ENCODE measurements at regions not wholly inside any gene's neighbourhood (a gene's known extent, or its start where the extent isn't known, plus 50 kb on each side); places are given as distances from the start of the nearest gene placed in this dataset.

DNA sequence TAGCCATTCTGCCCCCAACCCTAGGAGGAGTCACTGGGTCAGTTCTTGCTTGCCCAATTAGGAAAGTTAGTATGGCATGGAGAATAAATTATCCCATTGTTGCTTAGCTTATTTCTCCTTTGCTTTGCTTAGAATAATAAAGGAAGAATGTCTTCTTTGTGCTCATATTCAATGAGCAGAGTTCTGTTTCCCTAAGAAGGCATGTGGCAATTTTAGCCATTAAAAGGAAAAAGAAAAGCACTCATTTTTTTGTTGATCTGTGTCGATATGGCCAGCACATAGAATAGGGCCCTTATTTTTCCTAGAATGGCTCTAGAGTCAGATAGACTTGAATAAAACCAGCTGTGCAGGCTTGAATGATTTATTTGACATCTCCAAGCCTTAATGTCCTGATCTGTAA, 166.4 kb upstream of the PPARGC1A start:
- TF ChIP-seq, protein P1, sequence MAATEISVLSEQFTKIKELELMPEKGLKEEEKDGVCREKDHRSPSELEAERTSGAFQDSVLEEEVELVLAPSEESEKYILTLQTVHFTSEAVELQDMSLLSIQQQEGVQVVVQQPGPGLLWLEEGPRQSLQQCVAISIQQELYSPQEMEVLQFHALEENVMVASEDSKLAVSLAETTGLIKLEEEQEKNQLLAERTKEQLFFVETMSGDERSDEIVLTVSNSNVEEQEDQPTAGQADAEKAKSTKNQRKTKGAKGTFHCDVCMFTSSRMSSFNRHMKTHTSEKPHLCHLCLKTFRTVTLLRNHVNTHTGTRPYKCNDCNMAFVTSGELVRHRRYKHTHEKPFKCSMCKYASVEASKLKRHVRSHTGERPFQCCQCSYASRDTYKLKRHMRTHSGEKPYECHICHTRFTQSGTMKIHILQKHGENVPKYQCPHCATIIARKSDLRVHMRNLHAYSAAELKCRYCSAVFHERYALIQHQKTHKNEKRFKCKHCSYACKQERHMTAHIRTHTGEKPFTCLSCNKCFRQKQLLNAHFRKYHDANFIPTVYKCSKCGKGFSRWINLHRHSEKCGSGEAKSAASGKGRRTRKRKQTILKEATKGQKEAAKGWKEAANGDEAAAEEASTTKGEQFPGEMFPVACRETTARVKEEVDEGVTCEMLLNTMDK (IDR thresholded peaks at IDR 0.05; ENCODE audit: borderline replicate concordance, insufficient read depth, low read depth, low read length, poor library complexity, severe bottlenecking), result no peak
- TF ChIP-seq, protein P2, sequence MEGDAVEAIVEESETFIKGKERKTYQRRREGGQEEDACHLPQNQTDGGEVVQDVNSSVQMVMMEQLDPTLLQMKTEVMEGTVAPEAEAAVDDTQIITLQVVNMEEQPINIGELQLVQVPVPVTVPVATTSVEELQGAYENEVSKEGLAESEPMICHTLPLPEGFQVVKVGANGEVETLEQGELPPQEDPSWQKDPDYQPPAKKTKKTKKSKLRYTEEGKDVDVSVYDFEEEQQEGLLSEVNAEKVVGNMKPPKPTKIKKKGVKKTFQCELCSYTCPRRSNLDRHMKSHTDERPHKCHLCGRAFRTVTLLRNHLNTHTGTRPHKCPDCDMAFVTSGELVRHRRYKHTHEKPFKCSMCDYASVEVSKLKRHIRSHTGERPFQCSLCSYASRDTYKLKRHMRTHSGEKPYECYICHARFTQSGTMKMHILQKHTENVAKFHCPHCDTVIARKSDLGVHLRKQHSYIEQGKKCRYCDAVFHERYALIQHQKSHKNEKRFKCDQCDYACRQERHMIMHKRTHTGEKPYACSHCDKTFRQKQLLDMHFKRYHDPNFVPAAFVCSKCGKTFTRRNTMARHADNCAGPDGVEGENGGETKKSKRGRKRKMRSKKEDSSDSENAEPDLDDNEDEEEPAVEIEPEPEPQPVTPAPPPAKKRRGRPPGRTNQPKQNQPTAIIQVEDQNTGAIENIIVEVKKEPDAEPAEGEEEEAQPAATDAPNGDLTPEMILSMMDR (IDR thresholded peaks at IDR 0.05 in 2 of 3, conservative IDR thresholded peaks at IDR 0.05 in 1 of 3; ENCODE audit: insufficient read depth in 2 of 3, low read depth in 1 of 3, low read length in 3 of 3), result no peak
- TF ChIP-seq ETV5 (CRISPR knock-in tag; IDR thresholded peaks at IDR 0.05; ENCODE audit: low read depth) (no peak), TCF3 (CRISPR knock-in tag; IDR thresholded peaks at IDR 0.05) (no peak), SREBF1 (IDR thresholded peaks at IDR 0.05; ENCODE audit: borderline replicate concordance, low read depth, low read length) (no peak), ELF4 (CRISPR knock-in tag; IDR thresholded peaks at IDR 0.05) (no peak), POLR2G (IDR thresholded peaks at IDR 0.05; ENCODE audit: low read depth, low read length) (no peak), PHF20 (IDR thresholded peaks at IDR 0.05; ENCODE audit: partially characterized antibody) (no peak), ETV6 (IDR thresholded peaks at IDR 0.05; ENCODE audit: borderline replicate concordance in 1 of 2, low read depth in 2 of 2, low read length in 1 of 2) (no peak), ETV6 (CRISPR knock-in tag; IDR thresholded peaks at IDR 0.05; ENCODE audit: borderline replicate concordance) (no peak), ZNF197 (CRISPR knock-in tag; IDR thresholded peaks at IDR 0.05; ENCODE audit: low read depth) (no peak), FOXJ3 (CRISPR knock-in tag; IDR thresholded peaks at IDR 0.05) (no peak)
- TF ChIP-seq, protein P3, sequence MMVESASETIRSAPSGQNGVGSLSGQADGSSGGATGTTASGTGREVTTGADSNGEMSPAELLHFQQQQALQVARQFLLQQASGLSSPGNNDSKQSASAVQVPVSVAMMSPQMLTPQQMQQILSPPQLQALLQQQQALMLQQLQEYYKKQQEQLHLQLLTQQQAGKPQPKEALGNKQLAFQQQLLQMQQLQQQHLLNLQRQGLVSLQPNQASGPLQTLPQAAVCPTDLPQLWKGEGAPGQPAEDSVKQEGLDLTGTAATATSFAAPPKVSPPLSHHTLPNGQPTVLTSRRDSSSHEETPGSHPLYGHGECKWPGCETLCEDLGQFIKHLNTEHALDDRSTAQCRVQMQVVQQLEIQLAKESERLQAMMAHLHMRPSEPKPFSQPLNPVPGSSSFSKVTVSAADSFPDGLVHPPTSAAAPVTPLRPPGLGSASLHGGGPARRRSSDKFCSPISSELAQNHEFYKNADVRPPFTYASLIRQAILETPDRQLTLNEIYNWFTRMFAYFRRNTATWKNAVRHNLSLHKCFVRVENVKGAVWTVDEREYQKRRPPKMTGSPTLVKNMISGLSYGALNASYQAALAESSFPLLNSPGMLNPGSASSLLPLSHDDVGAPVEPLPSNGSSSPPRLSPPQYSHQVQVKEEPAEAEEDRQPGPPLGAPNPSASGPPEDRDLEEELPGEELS (CRISPR knock-in tag; IDR thresholded peaks at IDR 0.05; ENCODE audit: borderline replicate concordance), result no peak
